Astrocyte of the spinal cord (primary cell): ENCODE measurements at regions not wholly inside any gene's neighbourhood (a gene's known extent, or its start where the extent isn't known, plus 50 kb on each side); places are given as distances from the start of the nearest gene placed in this dataset.

Experiments
- DNase-seq: peaks from one replicate; pipeline ENCODE4 v3.0.0; 2011; ENCODE audit warnings: low read depth, low spot score
- H3K4me3 ChIP-seq: 2 replicates; pipeline ENCODE4 v1.5.1; 2011; ENCODE audit warnings: low read depth, mild to moderate bottlenecking, low read length, moderate library complexity
- in situ Hi-C: cut with HindIII; loops from 2 replicates; pipeline ENCODE4 v1.10.0; 2017; ENCODE audit warnings: low sequenced_read_pairs
- TF ChIP-seq, protein P1 (sequence below): IDR thresholded peaks from 2 replicates; pipeline ENCODE4 v1.5.1; 2012; ENCODE audit warnings: low read depth, mild to moderate bottlenecking, low read length, inconsistent platforms

GRCh38 chr11:114876234-114876633, 197.9 kb downstream of the NXPE2 start:
- TF ChIP-seq, protein P1, sequence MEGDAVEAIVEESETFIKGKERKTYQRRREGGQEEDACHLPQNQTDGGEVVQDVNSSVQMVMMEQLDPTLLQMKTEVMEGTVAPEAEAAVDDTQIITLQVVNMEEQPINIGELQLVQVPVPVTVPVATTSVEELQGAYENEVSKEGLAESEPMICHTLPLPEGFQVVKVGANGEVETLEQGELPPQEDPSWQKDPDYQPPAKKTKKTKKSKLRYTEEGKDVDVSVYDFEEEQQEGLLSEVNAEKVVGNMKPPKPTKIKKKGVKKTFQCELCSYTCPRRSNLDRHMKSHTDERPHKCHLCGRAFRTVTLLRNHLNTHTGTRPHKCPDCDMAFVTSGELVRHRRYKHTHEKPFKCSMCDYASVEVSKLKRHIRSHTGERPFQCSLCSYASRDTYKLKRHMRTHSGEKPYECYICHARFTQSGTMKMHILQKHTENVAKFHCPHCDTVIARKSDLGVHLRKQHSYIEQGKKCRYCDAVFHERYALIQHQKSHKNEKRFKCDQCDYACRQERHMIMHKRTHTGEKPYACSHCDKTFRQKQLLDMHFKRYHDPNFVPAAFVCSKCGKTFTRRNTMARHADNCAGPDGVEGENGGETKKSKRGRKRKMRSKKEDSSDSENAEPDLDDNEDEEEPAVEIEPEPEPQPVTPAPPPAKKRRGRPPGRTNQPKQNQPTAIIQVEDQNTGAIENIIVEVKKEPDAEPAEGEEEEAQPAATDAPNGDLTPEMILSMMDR, result no peak
- H3K4me3 ChIP-seq, result no peak overlapping the region
- no peak for DNase-seq
- in situ Hi-C loops, result no loop called here

GRCh38 chr11:114877976-114878375, 199.6 kb downstream of the NXPE2 start:
- no peak for DNase-seq
- H3K4me3 ChIP-seq, result no peak overlapping the region
- in situ Hi-C loops, result no loop called here
- TF ChIP-seq, protein P1, result no peak

- TF ChIP-seq, protein P1, result no peak
- in situ Hi-C loops, result no loop called here
- no peak overlapping the region for H3K4me3 ChIP-seq
- no peak for DNase-seq
These were observed 202.1 kb downstream of the NXPE2 start for GRCh38 chr11:114880442-114880841.

DNA sequence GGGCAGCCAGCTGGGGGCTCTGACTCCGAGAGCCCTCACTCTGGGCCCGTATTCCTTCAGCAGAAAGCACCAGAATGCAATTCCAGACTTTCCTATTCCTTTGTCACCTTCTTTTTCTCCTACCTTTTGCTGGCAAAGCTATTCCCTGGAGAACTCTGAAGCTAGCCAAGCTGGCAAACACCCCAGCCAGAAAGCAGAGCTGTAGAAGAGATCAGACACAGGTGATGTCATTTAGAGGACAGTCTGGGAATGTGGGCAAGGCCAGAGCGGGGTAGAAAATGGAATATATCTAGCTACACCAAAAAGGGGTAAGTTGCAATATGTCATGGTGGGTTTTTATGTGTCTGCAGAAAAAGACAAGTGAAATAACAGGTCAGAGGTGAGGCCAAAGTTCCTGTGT, 205.1 kb downstream of the NXPE2 start:
- TF ChIP-seq, protein P1, result no peak
- no peak overlapping the region for H3K4me3 ChIP-seq
- in situ Hi-C loops, result no loop called here
- DNase-seq, result no peak

GRCh38 chr11:114886644-114887265, 208.4 kb downstream of the NXPE2 start:
- DNase-seq, result no peak
- in situ Hi-C loops, result no loop called here
- no peak overlapping the region for H3K4me3 ChIP-seq
- TF ChIP-seq, protein P1, result no peak

DNA sequence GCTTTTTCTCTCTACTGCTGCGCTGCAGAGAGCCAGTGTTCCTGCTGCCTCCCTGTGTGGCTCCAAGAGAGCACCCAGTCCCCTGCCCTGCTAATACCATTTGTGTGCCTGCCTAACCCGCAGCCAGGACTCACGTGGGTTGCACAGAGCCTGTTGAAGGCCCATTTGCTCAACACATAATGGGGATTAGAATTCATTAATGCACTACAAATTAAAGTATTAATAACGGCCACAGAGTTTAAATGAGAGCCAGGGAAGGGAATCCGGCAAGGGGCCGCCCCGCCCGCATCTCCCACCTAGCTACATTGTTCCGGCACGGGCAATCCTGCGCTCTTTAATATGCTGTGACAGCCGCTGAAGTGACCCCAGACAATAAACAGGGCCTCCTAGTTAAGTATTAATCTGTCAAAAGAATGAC, 211.3 kb downstream of the NXPE2 start:
- no peak overlapping the region for H3K4me3 ChIP-seq
- TF ChIP-seq, protein P1, result no peak
- in situ Hi-C loops, result no loop called here
- no peak for DNase-seq
